ENCODE measurements at regions not wholly inside any gene's neighbourhood (a gene's known extent, or its start where the extent isn't known, plus 50 kb on each side); places are given as distances from the start of the nearest gene placed in this dataset.

DNA sequence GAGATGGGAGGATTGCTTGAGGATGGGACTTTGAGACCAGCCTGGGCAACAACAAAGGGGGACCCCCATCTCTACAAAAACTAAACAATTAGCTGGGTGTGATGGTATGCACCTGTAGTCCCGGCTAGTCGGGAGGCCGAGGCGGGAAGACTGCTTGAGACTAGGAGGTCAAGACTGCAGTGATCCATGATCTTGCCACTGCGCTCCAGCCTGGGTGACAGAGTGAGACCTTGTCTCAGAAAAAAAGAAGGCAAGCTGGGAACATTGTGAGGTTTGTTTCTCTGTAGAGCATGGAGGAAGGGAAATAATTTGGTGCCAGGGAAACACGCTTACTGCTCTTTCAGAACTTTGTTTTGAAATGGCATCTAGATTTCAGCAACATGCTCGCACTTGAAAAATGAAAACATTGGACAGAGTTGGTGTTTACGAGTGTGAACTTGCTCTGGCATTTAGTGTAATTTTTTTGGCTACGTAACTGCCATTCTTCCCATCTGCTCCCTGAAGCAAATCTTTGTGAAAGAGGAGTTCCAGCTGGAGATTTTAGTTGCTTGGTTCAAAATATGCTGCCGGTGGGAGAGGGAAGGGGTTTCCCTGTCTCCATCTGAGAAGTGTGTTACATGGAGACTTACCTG lies 125.6 kb upstream of the DLX2 start:
- Histone ChIP-seq H4K20me1 (ENCODE audit: insufficient read depth, low read length) (no peaks in the 10 kb centered on the region), H2AFZ (ENCODE audit: insufficient read depth, low read depth, low read length, poor library complexity, severe bottlenecking) (no peak overlapping the region), H3K36me3 (replicated peaks in 1 of 2; ENCODE audit: control insufficient read depth in 1 of 2, insufficient read depth in 2 of 2, low read length in 2 of 2) (no peaks in the 10 kb centered on the region), H3K27me3 (ENCODE audit: control insufficient read depth in 2 of 2, insufficient read depth in 2 of 2, low read length in 2 of 2) (peaks cover 0 to 3% of the 10 kb centered on the region in 2 donors), H3K9me3 (replicated peaks in 1 of 2; ENCODE audit: control insufficient read depth in 1 of 2, insufficient read depth in 1 of 2, low read length in 2 of 2) (no peaks in the 10 kb centered on the region), H3K4me1 (ENCODE audit: control insufficient read depth in 1 of 2, insufficient read depth in 2 of 2, low read length in 2 of 2) (no peaks in the 10 kb centered on the region), H3K79me2 (ENCODE audit: insufficient read depth, low read length) (no peaks in the 10 kb centered on the region), H3K27ac (ENCODE audit: low read depth in 1 of 2, low read length in 2 of 2) (no peak overlapping the region), H3K4me3 (replicated peaks in 1 of 3; ENCODE audit: low read depth in 2 of 3, low read length in 3 of 3) (no peak overlapping the region), H3K9ac (ENCODE audit: insufficient read depth, low read length, poor library complexity, severe bottlenecking) (no peak overlapping the region), H3K4me2 (replicated peaks; ENCODE audit: extremely low read depth, low read length, poor library complexity, severe bottlenecking) (no peak overlapping the region)
- 86% methylated on average over 10 of the region's 10 CpGs for WGBS (ENCODE audit: insufficient coverage)
- peak overlapping the region in 1 of 2 donors; percentile 35 for H3K4me3 Mint-ChIP-seq
- DNase-seq, result no peak
- no peaks in the 10 kb centered on the region for H3K36me3 Mint-ChIP-seq
- no peaks in the 10 kb centered on the region for H3K9me3 Mint-ChIP-seq
- intact Hi-C loops (cut with micrococcal nuclease), result loop anchor here (5.0 kb wide), 1 partner anchor 56 kb away; no protein-coding TSS in a partner anchor
- H3K27me3 Mint-ChIP-seq (ENCODE audit: low read depth in 3 of 3), result peaks cover 2 to 5% (median 2%) of the 10 kb centered on the region in 3 donors
- no peak overlapping the region for H3K27ac Mint-ChIP-seq
- H3K4me1 Mint-ChIP-seq, result peaks cover 20% of the 10 kb centered on the region
- TF ChIP-seq, protein P1, sequence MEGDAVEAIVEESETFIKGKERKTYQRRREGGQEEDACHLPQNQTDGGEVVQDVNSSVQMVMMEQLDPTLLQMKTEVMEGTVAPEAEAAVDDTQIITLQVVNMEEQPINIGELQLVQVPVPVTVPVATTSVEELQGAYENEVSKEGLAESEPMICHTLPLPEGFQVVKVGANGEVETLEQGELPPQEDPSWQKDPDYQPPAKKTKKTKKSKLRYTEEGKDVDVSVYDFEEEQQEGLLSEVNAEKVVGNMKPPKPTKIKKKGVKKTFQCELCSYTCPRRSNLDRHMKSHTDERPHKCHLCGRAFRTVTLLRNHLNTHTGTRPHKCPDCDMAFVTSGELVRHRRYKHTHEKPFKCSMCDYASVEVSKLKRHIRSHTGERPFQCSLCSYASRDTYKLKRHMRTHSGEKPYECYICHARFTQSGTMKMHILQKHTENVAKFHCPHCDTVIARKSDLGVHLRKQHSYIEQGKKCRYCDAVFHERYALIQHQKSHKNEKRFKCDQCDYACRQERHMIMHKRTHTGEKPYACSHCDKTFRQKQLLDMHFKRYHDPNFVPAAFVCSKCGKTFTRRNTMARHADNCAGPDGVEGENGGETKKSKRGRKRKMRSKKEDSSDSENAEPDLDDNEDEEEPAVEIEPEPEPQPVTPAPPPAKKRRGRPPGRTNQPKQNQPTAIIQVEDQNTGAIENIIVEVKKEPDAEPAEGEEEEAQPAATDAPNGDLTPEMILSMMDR (IDR thresholded peaks at IDR 0.05), result no peak

DNA sequence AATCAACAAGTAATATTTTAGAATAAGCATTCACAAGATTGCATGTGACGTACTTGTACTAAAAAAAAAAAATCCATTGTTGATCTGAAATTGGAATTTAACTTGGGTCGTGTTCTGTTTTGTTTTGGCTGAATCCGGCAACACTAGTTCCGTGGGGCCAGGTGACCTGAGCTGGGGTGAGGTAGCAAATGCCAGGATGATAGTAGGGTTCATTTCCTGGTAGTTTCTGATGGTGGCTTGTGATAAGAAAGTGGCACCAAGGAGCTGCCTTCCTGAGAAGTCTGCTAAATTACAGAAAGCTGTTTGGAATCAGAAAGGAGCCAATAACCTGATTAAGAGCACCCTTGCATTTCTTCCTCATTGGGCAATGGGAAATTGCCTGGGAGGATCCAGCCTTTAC lies 126.4 kb upstream of the DLX2 start:
- Mint-ChIP-seq H3K4me1 (peaks cover 18% of the 10 kb centered on the region), H3K36me3 (peaks cover 2 to 3% of the 10 kb centered on the region in 2 donors), H3K4me3 (no peak overlapping the region), H3K27me3 (ENCODE audit: low read depth in 3 of 3) (peaks cover 8 to 11% (median 9%) of the 10 kb centered on the region in 3 donors), H3K9me3 (no peaks in the 10 kb centered on the region), H3K27ac (no peak overlapping the region)
- H3K4me1 ChIP-seq (ENCODE audit: control insufficient read depth in 1 of 2, insufficient read depth in 2 of 2, low read length in 2 of 2), result no peaks in the 10 kb centered on the region
- intact Hi-C loops (cut with micrococcal nuclease), result loop anchor here (5.0 kb wide), 1 partner anchor 57 kb away; no protein-coding TSS in a partner anchor
- DNase-seq, result no peak
- WGBS (ENCODE audit: insufficient coverage), result 22% methylated on average over 3 of the region's 4 CpGs
- H3K27ac ChIP-seq (ENCODE audit: low read depth in 1 of 2, low read length in 2 of 2), result no peak overlapping the region
- no peak overlapping the region for H3K4me2 ChIP-seq (replicated peaks; ENCODE audit: extremely low read depth, low read length, poor library complexity, severe bottlenecking)
- no peak overlapping the region for H3K4me3 ChIP-seq (replicated peaks in 1 of 3; ENCODE audit: low read depth in 2 of 3, low read length in 3 of 3)
- no peak overlapping the region for H3K9ac ChIP-seq (ENCODE audit: insufficient read depth, low read length, poor library complexity, severe bottlenecking)
- H3K9me3 ChIP-seq (replicated peaks in 1 of 2; ENCODE audit: control insufficient read depth in 1 of 2, insufficient read depth in 1 of 2, low read length in 2 of 2), result no peaks in the 10 kb centered on the region
- no peak overlapping the region for H2AFZ ChIP-seq (ENCODE audit: insufficient read depth, low read depth, low read length, poor library complexity, severe bottlenecking)
- H4K20me1 ChIP-seq (ENCODE audit: insufficient read depth, low read length), result no peaks in the 10 kb centered on the region
- H3K36me3 ChIP-seq (replicated peaks in 1 of 2; ENCODE audit: control insufficient read depth in 1 of 2, insufficient read depth in 2 of 2, low read length in 2 of 2), result no peaks in the 10 kb centered on the region
- H3K27me3 ChIP-seq (ENCODE audit: control insufficient read depth in 2 of 2, insufficient read depth in 2 of 2, low read length in 2 of 2), result peaks cover 4 to 12% of the 10 kb centered on the region in 2 donors
- no peaks in the 10 kb centered on the region for H3K79me2 ChIP-seq (ENCODE audit: insufficient read depth, low read length)
- TF ChIP-seq, protein P1 (IDR thresholded peaks at IDR 0.05), result no peak
